Ascending aorta (tissue), 2 donors: ENCODE measurements at regions not wholly inside any gene's neighbourhood (a gene's known extent, or its start where the extent isn't known, plus 50 kb on each side); places are given as distances from the start of the nearest gene placed in this dataset.

Experiments
- DNase-seq, 2 donors: peaks; one replicate each; pipeline ENCODE4 v3.0.0-alpha.2; 2019; ENCODE audit warnings: low spot score in 2 of 2
- H3K27ac ChIP-seq, 2 donors: fragments of 200-600 bp; sonication (generic); one replicate each; pipeline ENCODE4 v1.5.1; 2016 to 2017; ENCODE audit warnings: mild to moderate bottlenecking in 1 of 2
- H3K27me3 ChIP-seq: fragments of 200-600 bp; sonication (generic); one replicate; pipeline ENCODE4 v1.5.1; 2017
- H3K36me3 ChIP-seq, 2 donors: fragments of 200-600 bp; sonication (generic); one replicate each; pipeline ENCODE4 v1.5.1; 2016
- H3K4me1 ChIP-seq, 2 donors: fragments of 200-600 bp; sonication (generic); one replicate each; pipeline ENCODE4 v1.5.1; 2016 to 2017; ENCODE audit warnings: mild to moderate bottlenecking in 1 of 2
- H3K4me3 ChIP-seq, 2 donors: fragments of 200-600 bp; sonication (generic); one replicate each; pipeline ENCODE4 v1.5.1; 2016 to 2017; ENCODE audit warnings: mild to moderate bottlenecking in 1 of 2
- H3K9me3 ChIP-seq, 2 donors: fragments of 200-600 bp; sonication (generic); one replicate each; pipeline ENCODE4 v1.5.1; 2016
- intact Hi-C: fragments of 100-400 bp; cut with DNase I; formaldehyde crosslinking; loops from one replicate; pipeline ENCODE4 v1.15.1; 2023
- TF ChIP-seq, protein P1 (sequence below), 3 experiments: fragments of 200-600 bp in 2 of 3; fragments of 450-650 bp in 1 of 3; sonication (generic) in 2 of 3; IDR thresholded peaks; one replicate each; pipeline ENCODE4 v1.5.1; 2016 to 2019; ENCODE audit warnings: antibody characterized with exemption in 3 of 3, mild to moderate bottlenecking in 1 of 3, moderate library complexity in 1 of 3

DNA sequence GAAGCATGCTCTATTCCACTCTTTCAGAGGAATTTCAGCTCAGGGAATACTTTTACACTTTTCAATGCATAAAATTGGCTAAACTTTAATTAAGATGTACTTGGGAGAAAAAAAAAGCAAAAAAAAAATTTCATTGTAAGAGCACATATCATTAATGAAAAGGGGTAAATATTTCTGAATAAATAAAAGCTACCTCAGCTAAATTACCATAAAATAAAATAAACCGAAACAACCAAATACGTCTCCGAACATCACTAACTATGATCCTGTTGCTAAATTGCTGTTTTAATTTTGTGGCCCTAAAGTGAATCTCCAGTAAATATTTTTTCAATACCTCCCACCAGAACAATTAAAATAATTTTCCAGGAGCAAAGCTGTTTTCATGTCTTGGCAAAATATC lies 203.7 kb upstream of the KCNJ16 start:
- TF ChIP-seq, protein P1, sequence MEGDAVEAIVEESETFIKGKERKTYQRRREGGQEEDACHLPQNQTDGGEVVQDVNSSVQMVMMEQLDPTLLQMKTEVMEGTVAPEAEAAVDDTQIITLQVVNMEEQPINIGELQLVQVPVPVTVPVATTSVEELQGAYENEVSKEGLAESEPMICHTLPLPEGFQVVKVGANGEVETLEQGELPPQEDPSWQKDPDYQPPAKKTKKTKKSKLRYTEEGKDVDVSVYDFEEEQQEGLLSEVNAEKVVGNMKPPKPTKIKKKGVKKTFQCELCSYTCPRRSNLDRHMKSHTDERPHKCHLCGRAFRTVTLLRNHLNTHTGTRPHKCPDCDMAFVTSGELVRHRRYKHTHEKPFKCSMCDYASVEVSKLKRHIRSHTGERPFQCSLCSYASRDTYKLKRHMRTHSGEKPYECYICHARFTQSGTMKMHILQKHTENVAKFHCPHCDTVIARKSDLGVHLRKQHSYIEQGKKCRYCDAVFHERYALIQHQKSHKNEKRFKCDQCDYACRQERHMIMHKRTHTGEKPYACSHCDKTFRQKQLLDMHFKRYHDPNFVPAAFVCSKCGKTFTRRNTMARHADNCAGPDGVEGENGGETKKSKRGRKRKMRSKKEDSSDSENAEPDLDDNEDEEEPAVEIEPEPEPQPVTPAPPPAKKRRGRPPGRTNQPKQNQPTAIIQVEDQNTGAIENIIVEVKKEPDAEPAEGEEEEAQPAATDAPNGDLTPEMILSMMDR (IDR thresholded peaks at IDR 0.05), result no peak
- no peaks in the 10 kb centered on the region for H3K27me3 ChIP-seq
- intact Hi-C loops, result no loop called here
- no peak overlapping the region for H3K4me3 ChIP-seq
- H3K27ac ChIP-seq, result no peak overlapping the region
- DNase-seq, result no peak
- H3K4me1 ChIP-seq, result no peaks in the 10 kb centered on the region
- H3K9me3 ChIP-seq, result no peaks in the 10 kb centered on the region
- no peaks in the 10 kb centered on the region for H3K36me3 ChIP-seq

DNA sequence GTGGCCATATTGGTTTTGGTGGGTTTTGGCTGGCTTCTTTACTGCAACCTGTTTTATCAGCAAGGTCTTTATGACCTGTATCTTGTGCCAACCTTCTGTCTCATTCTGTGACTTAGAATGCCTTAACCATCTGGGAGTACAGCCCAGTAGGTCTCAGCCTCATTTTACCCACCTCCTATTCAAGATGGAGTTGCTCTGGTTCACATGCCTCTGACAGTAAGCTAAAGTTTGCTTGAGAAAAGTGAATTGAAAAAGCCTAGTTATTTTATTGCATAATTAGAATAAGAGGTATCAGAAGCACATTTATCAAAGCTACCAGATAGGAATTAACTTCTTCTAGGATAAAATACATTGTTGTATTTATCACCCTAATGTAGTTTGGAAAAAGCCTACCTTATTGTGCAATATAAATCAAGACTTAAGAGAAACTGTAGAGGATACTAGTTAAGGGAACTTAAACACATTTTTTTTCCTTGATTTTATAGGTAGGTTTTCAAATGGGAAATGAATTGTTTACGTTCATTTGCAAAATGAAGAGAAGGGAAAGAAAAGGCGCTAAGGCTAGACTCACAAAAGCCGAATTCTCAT lies 202.3 kb upstream of the KCNJ16 start:
- intact Hi-C loops, result no loop called here
- no peaks in the 10 kb centered on the region for H3K4me1 ChIP-seq
- DNase-seq, result no peak
- no peaks in the 10 kb centered on the region for H3K9me3 ChIP-seq
- H3K27me3 ChIP-seq, result no peaks in the 10 kb centered on the region
- no peak overlapping the region for H3K4me3 ChIP-seq
- H3K36me3 ChIP-seq, result no peaks in the 10 kb centered on the region
- H3K27ac ChIP-seq, result no peak overlapping the region
- TF ChIP-seq, protein P1 (IDR thresholded peaks at IDR 0.05), result no peak

DNA sequence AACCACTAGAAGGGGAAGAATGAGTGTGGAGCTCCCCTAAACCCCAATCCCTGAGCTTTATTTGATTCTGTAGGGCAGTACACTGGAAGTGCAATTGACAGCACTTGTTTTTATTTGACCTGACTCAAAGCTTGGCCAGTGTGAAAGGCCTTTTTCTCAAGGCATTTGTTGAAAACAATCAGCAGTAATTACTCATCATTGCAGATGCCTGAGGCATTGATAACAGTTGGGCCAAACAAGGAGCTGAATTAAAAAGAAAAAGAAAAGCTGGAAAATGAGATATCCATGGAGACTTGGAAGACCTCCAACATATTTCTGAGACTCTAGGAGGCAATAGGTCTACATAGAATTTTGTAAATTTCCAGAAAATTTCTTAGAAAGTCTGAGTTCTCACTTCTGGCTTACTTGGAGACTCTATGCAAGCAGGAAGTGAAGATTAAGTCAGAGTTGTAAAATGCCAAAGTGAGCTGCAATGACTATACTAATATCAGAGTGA lies 200.8 kb upstream of the KCNJ16 start:
- intact Hi-C loops, result no loop called here
- DNase-seq, result no peak
- Histone ChIP-seq H3K4me1 (no peaks in the 10 kb centered on the region), H3K4me3 (no peak overlapping the region), H3K36me3 (no peaks in the 10 kb centered on the region), H3K27me3 (no peaks in the 10 kb centered on the region), H3K9me3 (no peaks in the 10 kb centered on the region), H3K27ac (no peak overlapping the region)
- TF ChIP-seq, protein P1 (IDR thresholded peaks at IDR 0.05), result no peak

DNA sequence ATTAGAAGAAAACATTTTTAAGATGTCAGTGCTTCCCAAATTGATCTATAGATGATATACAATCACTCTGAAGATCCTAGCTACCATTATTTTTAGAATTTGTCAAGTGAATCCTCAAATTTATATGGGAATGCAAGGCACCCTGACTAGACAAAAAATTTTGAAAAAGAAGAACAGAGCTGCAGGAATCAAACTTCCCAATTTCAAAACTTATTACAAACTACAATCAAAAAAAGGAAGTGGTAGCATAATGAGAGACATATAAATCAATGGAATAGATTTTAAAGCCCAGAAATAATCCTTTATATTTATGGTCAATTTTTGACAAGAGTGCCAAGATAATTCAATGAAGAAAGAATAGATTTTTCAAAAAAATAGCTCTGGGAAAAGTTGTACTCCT lies 198.3 kb upstream of the KCNJ16 start:
- DNase-seq, result no peak
- Histone ChIP-seq H3K27me3 (no peaks in the 10 kb centered on the region), H3K4me1 (no peaks in the 10 kb centered on the region), H3K4me3 (no peak overlapping the region), H3K27ac (no peak overlapping the region), H3K36me3 (no peaks in the 10 kb centered on the region), H3K9me3 (no peaks in the 10 kb centered on the region)
- TF ChIP-seq, protein P1 (IDR thresholded peaks at IDR 0.05), result no peak
- intact Hi-C loops, result no loop called here

DNA sequence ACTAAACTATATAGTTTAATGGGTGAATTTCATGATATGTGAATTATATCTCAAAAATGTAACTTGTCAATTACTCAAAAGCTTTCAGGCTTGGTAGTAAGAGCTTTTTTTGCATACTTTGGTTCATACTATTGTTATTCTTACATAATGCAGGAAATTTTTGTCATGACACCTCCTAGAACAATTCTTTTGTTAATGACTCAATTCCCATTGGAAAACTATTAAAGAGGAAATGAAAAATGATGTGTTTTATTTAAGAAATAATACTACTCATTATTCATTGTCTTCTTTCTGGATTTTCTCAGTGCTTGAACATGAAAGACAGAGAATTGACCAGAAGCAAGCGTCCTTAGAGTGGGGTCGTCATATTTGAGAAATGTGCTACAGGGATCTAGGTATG lies 196.4 kb upstream of the KCNJ16 start:
- no peak overlapping the region for H3K27ac ChIP-seq
- TF ChIP-seq, protein P1 (IDR thresholded peaks at IDR 0.05), result no peak
- intact Hi-C loops, result no loop called here
- no peaks in the 10 kb centered on the region for H3K27me3 ChIP-seq
- DNase-seq, result no peak
- no peaks in the 10 kb centered on the region for H3K9me3 ChIP-seq
- no peaks in the 10 kb centered on the region for H3K4me1 ChIP-seq
- no peak overlapping the region for H3K4me3 ChIP-seq
- H3K36me3 ChIP-seq, result no peaks in the 10 kb centered on the region

DNA sequence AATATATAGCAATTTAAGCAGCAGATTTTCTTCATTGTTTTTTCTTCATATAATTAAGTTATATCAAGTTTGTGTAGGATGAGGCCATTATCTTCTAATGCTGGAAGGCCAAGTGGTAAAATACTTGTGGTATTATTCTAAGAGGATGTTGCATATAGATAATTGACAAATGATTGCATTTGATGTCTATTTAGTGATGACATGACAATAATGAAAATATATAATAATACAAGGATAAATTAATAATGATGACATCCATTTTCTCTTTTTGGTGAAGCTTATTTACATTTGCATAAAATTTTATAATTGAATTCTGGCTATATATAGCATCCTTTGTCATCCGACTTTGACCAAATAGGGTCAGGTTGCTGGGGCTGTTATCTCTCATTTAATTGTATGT lies 195.4 kb upstream of the KCNJ16 start:
- H3K36me3 ChIP-seq, result no peaks in the 10 kb centered on the region
- DNase-seq, result no peak
- intact Hi-C loops, result no loop called here
- TF ChIP-seq, protein P1 (IDR thresholded peaks at IDR 0.05), result no peak
- H3K27me3 ChIP-seq, result no peaks in the 10 kb centered on the region
- no peak overlapping the region for H3K4me3 ChIP-seq
- no peak overlapping the region for H3K27ac ChIP-seq
- no peaks in the 10 kb centered on the region for H3K4me1 ChIP-seq
- no peaks in the 10 kb centered on the region for H3K9me3 ChIP-seq
